ENCODE measurements at regions not wholly inside any gene's neighbourhood (a gene's known extent, or its start where the extent isn't known, plus 50 kb on each side); places are given as distances from the start of the nearest gene placed in this dataset.
A peak's percentile ranks its signal among the peaks of the same experiment; 100 is the strongest.

DNA sequence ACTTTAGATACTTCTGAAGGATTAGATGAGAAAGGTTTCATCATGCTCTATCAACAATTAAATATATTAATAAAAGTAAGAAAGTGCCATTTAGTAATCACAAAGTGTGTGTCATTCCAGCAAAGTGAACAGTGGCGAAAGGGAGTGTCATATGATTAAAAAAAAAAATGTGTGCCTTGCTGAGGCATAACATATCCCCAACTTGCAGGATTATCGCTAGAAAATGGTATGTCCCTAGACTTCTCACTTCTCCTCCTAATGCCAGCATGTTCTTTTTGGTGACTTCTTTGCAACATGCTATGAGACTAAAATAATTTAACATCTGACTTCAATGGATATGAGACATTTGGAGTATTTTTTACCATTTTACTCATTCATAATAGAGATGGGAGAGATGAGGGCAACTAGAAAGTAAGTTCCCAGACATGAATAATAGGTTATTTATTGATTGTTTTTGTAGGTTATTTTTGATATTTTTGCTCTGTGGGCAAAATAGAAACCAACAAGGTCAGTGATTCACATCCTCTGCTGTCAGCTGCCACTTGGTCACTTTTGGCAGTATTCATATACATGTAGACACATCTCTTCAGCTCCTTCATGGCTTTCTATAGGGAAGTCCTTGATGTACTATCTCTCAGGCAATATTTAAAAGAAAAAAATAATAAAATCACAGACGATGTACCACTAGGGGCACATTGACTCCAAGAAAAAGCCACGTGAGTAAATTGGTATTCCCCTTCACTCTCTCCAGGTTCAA, 370.1 kb downstream of the BMP2 start:
- Histone ChIP-seq H3K4me1 (no peaks in the 10 kb centered on the region), H3K4me3 (no peak overlapping the region), H3K27me3 (ENCODE audit: low read depth) (no peaks in the 10 kb centered on the region), H3K36me3 (no peaks in the 10 kb centered on the region), H3K9me3 (no peaks in the 10 kb centered on the region), H3K27ac (no peak overlapping the region)
- intact Hi-C loops (cut with DNase I): no loop called here
- TF ChIP-seq, protein P1, sequence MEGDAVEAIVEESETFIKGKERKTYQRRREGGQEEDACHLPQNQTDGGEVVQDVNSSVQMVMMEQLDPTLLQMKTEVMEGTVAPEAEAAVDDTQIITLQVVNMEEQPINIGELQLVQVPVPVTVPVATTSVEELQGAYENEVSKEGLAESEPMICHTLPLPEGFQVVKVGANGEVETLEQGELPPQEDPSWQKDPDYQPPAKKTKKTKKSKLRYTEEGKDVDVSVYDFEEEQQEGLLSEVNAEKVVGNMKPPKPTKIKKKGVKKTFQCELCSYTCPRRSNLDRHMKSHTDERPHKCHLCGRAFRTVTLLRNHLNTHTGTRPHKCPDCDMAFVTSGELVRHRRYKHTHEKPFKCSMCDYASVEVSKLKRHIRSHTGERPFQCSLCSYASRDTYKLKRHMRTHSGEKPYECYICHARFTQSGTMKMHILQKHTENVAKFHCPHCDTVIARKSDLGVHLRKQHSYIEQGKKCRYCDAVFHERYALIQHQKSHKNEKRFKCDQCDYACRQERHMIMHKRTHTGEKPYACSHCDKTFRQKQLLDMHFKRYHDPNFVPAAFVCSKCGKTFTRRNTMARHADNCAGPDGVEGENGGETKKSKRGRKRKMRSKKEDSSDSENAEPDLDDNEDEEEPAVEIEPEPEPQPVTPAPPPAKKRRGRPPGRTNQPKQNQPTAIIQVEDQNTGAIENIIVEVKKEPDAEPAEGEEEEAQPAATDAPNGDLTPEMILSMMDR (IDR thresholded peaks at IDR 0.05): no peak
- ATAC-seq: no peak
- DNase-seq: no peak

DNA sequence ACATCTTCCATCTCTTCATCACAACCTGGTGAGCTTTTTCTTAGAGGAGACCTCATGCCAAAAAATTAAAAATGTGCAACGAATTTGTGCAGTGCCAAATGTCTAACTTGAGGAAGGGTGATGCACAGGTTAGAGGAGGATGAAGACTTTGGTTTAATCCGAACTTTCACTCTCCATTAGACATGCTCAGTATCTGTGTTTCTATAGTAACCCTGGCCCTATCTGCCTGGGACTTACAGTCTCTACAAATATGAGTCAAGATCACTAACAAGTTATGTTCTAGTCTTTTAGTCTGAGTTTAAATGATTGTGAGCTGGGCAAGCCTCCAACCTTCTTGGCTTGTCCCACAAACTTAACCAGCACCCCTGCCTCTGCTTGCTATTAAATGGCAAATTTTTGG, 377.0 kb downstream of the BMP2 start:
- intact Hi-C loops (cut with DNase I): no loop called here
- H3K4me1 ChIP-seq: no peaks in the 10 kb centered on the region

DNA sequence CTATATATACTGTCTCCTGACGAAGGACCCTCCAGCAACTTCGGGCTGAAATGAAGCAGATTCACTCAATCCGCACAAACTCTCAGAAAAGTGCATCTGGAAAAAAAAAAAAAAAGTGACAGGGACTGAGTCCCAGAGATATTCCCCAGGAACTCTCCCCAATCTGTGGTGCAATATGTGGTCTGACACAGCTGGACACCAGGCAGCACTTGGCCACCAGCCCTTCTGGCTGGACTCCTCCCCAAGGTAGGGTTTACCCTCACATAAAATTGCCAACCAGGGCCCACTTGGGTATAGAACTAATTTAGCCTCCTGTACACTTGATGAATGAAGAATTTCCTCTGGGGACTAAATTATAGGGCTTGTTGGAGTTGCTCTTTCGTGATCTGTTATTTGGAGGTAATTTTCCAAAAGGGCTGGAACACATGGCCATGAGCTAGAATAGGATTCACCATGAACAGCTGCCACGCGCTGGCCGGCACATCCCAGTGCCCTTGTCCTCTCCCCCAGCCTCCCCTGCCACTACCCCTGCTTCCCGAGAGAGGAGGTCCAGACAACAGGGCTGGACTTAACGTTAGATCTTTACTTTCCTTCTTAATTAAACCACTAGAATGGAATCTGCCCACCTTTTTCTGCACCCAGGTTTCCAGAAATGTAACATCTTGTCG, 379.2 kb downstream of the BMP2 start:
- H3K4me1 ChIP-seq: no peaks in the 10 kb centered on the region
- no peak for ATAC-seq
- DNase-seq: no peak
- no peaks in the 10 kb centered on the region for H3K9me3 ChIP-seq
- H3K27me3 ChIP-seq (ENCODE audit: low read depth): no peaks in the 10 kb centered on the region
- intact Hi-C loops (cut with DNase I): no loop called here
- no peak overlapping the region for H3K4me3 ChIP-seq
- no peak overlapping the region for H3K27ac ChIP-seq
- TF ChIP-seq, protein P1 (IDR thresholded peaks at IDR 0.05): no peak
- H3K36me3 ChIP-seq: no peaks in the 10 kb centered on the region

More for the DNA sequence above, 377.0 kb downstream of the BMP2 start:
- ATAC-seq: no peak
- no peaks in the 10 kb centered on the region for H3K9me3 ChIP-seq
- no peaks in the 10 kb centered on the region for H3K27me3 ChIP-seq (ENCODE audit: low read depth)
- no peak for DNase-seq
- no peak overlapping the region for H3K4me3 ChIP-seq
- H3K36me3 ChIP-seq: no peaks in the 10 kb centered on the region
- TF ChIP-seq, protein P1 (IDR thresholded peaks at IDR 0.05): no peak
- no peak overlapping the region for H3K27ac ChIP-seq

DNA sequence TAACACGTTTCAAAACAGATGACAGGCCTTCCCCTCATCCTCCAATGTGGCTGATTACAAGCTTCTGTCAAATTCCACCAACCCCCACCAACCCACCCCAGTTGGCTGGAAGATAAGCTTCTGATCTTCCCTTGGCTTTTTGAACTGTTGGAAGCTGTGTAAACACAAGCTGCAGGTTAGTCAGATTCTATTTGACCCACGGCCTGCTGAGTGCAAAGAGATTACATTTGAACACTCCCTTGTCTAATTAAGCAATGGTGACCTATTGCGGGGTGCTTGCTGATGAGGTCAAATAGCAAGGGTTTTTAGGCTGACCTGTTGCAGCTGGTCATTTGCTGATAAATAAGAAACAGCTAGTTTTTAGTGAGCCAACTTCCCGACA, 379.7 kb downstream of the BMP2 start:
- intact Hi-C loops (cut with DNase I): no loop called here
- DNase-seq (no peak), ATAC-seq (no peak)
- no peaks in the 10 kb centered on the region for H3K27me3 ChIP-seq (ENCODE audit: low read depth)
- TF ChIP-seq, protein P1 (IDR thresholded peaks at IDR 0.05): no peak
- no peak overlapping the region for H3K4me3 ChIP-seq
- H3K27ac ChIP-seq: no peak overlapping the region
- H3K4me1 ChIP-seq: no peaks in the 10 kb centered on the region
- H3K9me3 ChIP-seq: no peaks in the 10 kb centered on the region
- H3K36me3 ChIP-seq: no peaks in the 10 kb centered on the region

DNA sequence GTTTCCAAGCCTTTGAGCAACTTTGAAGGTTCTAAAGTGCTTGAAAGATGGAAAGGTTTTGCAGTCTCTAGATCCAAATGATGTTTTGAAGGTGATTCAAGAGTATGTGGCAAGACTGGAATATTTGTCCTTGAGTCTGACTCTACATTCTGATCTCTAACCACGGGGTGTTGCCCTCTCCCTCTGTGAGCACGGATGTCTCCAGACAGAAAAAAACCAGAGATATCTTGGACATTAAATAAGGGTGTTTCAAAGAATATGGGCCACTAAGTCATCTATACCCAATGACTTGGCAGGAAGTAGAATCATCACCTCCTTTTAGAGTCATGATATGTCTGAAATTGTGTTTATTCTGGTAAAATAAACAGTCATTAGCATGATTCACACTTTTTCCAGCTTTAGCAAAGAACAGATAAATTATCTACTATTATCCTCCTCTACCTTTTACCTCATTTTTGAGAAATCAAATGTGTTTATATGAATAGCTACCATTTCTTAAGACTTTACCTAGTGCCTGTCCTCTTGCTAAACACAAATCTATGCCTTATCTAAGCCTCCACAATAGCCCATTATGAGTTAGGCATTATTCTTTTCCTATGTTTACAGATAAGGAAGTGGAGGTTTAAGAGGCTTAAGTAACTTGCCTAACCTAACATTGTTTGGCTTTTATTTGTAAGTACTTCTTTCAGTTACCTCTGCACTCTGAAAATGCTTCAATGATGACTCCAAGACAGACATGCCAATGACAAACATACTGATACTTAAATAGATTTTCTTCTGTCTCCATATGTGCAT, 384.4 kb downstream of the BMP2 start:
- H3K27ac ChIP-seq: no peak overlapping the region
- TF ChIP-seq, protein P1 (IDR thresholded peaks at IDR 0.05): no peak
- intact Hi-C loops (cut with DNase I): no loop called here
- DNase-seq (no peak), ATAC-seq (peak in 1 of 2 donors; percentile 12)
- H3K4me1 ChIP-seq: no peaks in the 10 kb centered on the region
- H3K27me3 ChIP-seq (ENCODE audit: low read depth): no peaks in the 10 kb centered on the region
- no peaks in the 10 kb centered on the region for H3K9me3 ChIP-seq
- H3K4me3 ChIP-seq: no peak overlapping the region
- H3K36me3 ChIP-seq: no peaks in the 10 kb centered on the region
